ENCODE measurements at regions not wholly inside any gene's neighbourhood (a gene's known extent, or its start where the extent isn't known, plus 50 kb on each side); places are given as distances from the start of the nearest gene placed in this dataset.

GRCh38 chr9:27659001-27659400 lies 85.7 kb upstream of the C9orf72 start:
- Mint-ChIP-seq H3K27me3 (ENCODE audit: low read depth in 3 of 3) (peaks cover 0 to 5% (median 2%) of the 10 kb centered on the region in 3 donors), H3K4me3 (no peak overlapping the region)

GRCh38 chr9:27659571-27659970 lies 86.3 kb upstream of the C9orf72 start:
- Mint-ChIP-seq H3K27me3 (ENCODE audit: low read depth in 3 of 3) (peaks cover 0 to 5% (median 2%) of the 10 kb centered on the region in 3 donors), H3K9me3 (peaks cover 0 to 6% (median 3%) of the 10 kb centered on the region in 6 donors), H3K4me3 (no peak overlapping the region), H3K4me1 (no peaks in the 10 kb centered on the region), H3K27ac (no peak overlapping the region), H3K36me3 (no peaks in the 10 kb centered on the region)
- DNase-seq = no peak

More at GRCh38 chr9:27659001-27659400, 85.7 kb upstream of the C9orf72 start:
- DNase-seq = no peak
- Mint-ChIP-seq H3K27ac (no peak overlapping the region), H3K4me1 (no peaks in the 10 kb centered on the region), H3K9me3 (peaks cover 0 to 6% (median 3%) of the 10 kb centered on the region in 6 donors), H3K36me3 (no peaks in the 10 kb centered on the region)

- H3K36me3 Mint-ChIP-seq = no peaks in the 10 kb centered on the region
- no peak overlapping the region for H3K4me3 Mint-ChIP-seq
- H3K27me3 Mint-ChIP-seq (ENCODE audit: low read depth in 3 of 3) = peaks cover 0 to 5% (median 2%) of the 10 kb centered on the region in 3 donors
- no peak overlapping the region for H3K27ac Mint-ChIP-seq
- H3K9me3 Mint-ChIP-seq = peaks cover 0 to 6% (median 3%) of the 10 kb centered on the region in 6 donors
- DNase-seq = no peak
- no peaks in the 10 kb centered on the region for H3K4me1 Mint-ChIP-seq
Observed at GRCh38 chr9:27660148-27660547, 86.9 kb upstream of the C9orf72 start.

- Mint-ChIP-seq H3K27ac (no peak overlapping the region), H3K27me3 (ENCODE audit: low read depth in 3 of 3) (peaks cover 0 to 5% (median 5%) of the 10 kb centered on the region in 3 donors), H3K36me3 (no peaks in the 10 kb centered on the region), H3K4me3 (no peak overlapping the region), H3K9me3 (peaks cover 0 to 7% (median 0%) of the 10 kb centered on the region in 6 donors), H3K4me1 (no peaks in the 10 kb centered on the region)
- no peak for DNase-seq
Observed at GRCh38 chr9:27663526-27663925, 90.2 kb upstream of the C9orf72 start.

- no peak overlapping the region for H3K4me3 Mint-ChIP-seq
- peaks cover 0 to 5% (median 5%) of the 10 kb centered on the region in 3 donors for H3K27me3 Mint-ChIP-seq (ENCODE audit: low read depth in 3 of 3)
- H3K36me3 Mint-ChIP-seq = no peaks in the 10 kb centered on the region
- DNase-seq = no peak
- no peak overlapping the region for H3K27ac Mint-ChIP-seq
- no peaks in the 10 kb centered on the region for H3K4me1 Mint-ChIP-seq
- H3K9me3 Mint-ChIP-seq = peaks cover 0 to 7% (median 0%) of the 10 kb centered on the region in 6 donors
Observed at GRCh38 chr9:27664121-27664779, 91.0 kb upstream of the C9orf72 start.

GRCh38 chr9:27665136-27665535 lies 91.9 kb upstream of the C9orf72 start:
- Mint-ChIP-seq H3K36me3 (no peaks in the 10 kb centered on the region), H3K27me3 (ENCODE audit: low read depth in 3 of 3) (peaks cover 0 to 7% (median 5%) of the 10 kb centered on the region in 3 donors), H3K27ac (no peak overlapping the region), H3K4me1 (no peaks in the 10 kb centered on the region), H3K4me3 (no peak overlapping the region), H3K9me3 (peaks cover 0 to 3% (median 0%) of the 10 kb centered on the region in 6 donors)
- no peak for DNase-seq

- Mint-ChIP-seq H3K9me3 (peaks cover 0 to 1% (median 0%) of the 10 kb centered on the region in 6 donors), H3K27me3 (ENCODE audit: low read depth in 3 of 3) (peaks cover 0 to 3% (median 2%) of the 10 kb centered on the region in 3 donors), H3K4me3 (no peak overlapping the region), H3K4me1 (no peaks in the 10 kb centered on the region), H3K27ac (no peak overlapping the region), H3K36me3 (no peaks in the 10 kb centered on the region)
- no peak for DNase-seq
Observed at GRCh38 chr9:27668280-27668679, 95.0 kb upstream of the C9orf72 start.

- Mint-ChIP-seq H3K4me3 (no peak overlapping the region), H3K9me3 (peaks cover 0 to 1% (median 0%) of the 10 kb centered on the region in 6 donors), H3K27ac (no peak overlapping the region), H3K4me1 (peaks cover 0 to 7% of the 10 kb centered on the region in 2 donors), H3K36me3 (no peaks in the 10 kb centered on the region), H3K27me3 (ENCODE audit: low read depth in 3 of 3) (peaks cover 2 to 6% (median 2%) of the 10 kb centered on the region in 3 donors)
- no peak for DNase-seq
Observed at GRCh38 chr9:27671636-27672035, 98.4 kb upstream of the C9orf72 start.

GRCh38 chr9:27672718-27673117 lies 99.4 kb upstream of the C9orf72 start:
- Mint-ChIP-seq H3K27ac (no peak overlapping the region), H3K9me3 (peaks cover 0 to 1% (median 0%) of the 10 kb centered on the region in 6 donors), H3K27me3 (ENCODE audit: low read depth in 3 of 3) (peaks cover 2 to 3% (median 2%) of the 10 kb centered on the region in 3 donors), H3K4me1 (peaks cover 0 to 12% of the 10 kb centered on the region in 2 donors), H3K36me3 (no peaks in the 10 kb centered on the region), H3K4me3 (no peak overlapping the region)
- DNase-seq = no peak

GRCh38 chr9:27673641-27674040 lies 100.4 kb upstream of the C9orf72 start:
- Mint-ChIP-seq H3K27ac (no peak overlapping the region), H3K4me3 (no peak overlapping the region), H3K4me1 (peaks cover 0 to 12% of the 10 kb centered on the region in 2 donors), H3K36me3 (no peaks in the 10 kb centered on the region), H3K27me3 (ENCODE audit: low read depth in 3 of 3) (peaks cover 2 to 3% (median 2%) of the 10 kb centered on the region in 3 donors), H3K9me3 (no peaks in the 10 kb centered on the region)
- DNase-seq = no peak

GRCh38 chr9:27675354-27675753 lies 102.1 kb upstream of the C9orf72 start:
- Mint-ChIP-seq H3K4me1 (peaks cover 0 to 12% of the 10 kb centered on the region in 2 donors), H3K4me3 (no peak overlapping the region), H3K36me3 (no peaks in the 10 kb centered on the region)

GRCh38 chr9:27676827-27677226 lies 103.5 kb upstream of the C9orf72 start:
- Mint-ChIP-seq H3K27ac (no peak overlapping the region), H3K27me3 (ENCODE audit: low read depth in 3 of 3) (peaks cover 2 to 6% (median 3%) of the 10 kb centered on the region in 3 donors), H3K4me3 (no peak overlapping the region), H3K36me3 (no peaks in the 10 kb centered on the region), H3K9me3 (peaks cover 0 to 7% (median 0%) of the 10 kb centered on the region in 6 donors), H3K4me1 (peaks cover 0 to 12% of the 10 kb centered on the region in 2 donors)
- no peak for DNase-seq

More at GRCh38 chr9:27675354-27675753, 102.1 kb upstream of the C9orf72 start:
- H3K9me3 Mint-ChIP-seq = peaks cover 0 to 5% (median 0%) of the 10 kb centered on the region in 6 donors
- peaks cover 2 to 3% (median 3%) of the 10 kb centered on the region in 3 donors for H3K27me3 Mint-ChIP-seq (ENCODE audit: low read depth in 3 of 3)
- no peak overlapping the region for H3K27ac Mint-ChIP-seq
- DNase-seq = no peak

GRCh38 chr9:27679338-27679737 lies 106.1 kb upstream of the C9orf72 start:
- H3K27ac Mint-ChIP-seq = no peak overlapping the region
- no peaks in the 10 kb centered on the region for H3K36me3 Mint-ChIP-seq
- peaks cover 0 to 7% (median 0%) of the 10 kb centered on the region in 6 donors for H3K9me3 Mint-ChIP-seq
- DNase-seq = no peak
- no peak overlapping the region for H3K4me3 Mint-ChIP-seq
- H3K4me1 Mint-ChIP-seq = peaks cover 0 to 12% of the 10 kb centered on the region in 2 donors
- peaks cover 2 to 6% (median 3%) of the 10 kb centered on the region in 3 donors for H3K27me3 Mint-ChIP-seq (ENCODE audit: low read depth in 3 of 3)

GRCh38 chr9:27683181-27683580 lies 109.9 kb upstream of the C9orf72 start:
- Mint-ChIP-seq H3K9me3 (peaks cover 0 to 7% (median 0%) of the 10 kb centered on the region in 6 donors), H3K36me3 (no peaks in the 10 kb centered on the region), H3K4me1 (no peaks in the 10 kb centered on the region), H3K27ac (no peak overlapping the region), H3K4me3 (no peak overlapping the region), H3K27me3 (ENCODE audit: low read depth in 3 of 3) (peaks cover 0 to 6% (median 0%) of the 10 kb centered on the region in 3 donors)
- DNase-seq = no peak
